Gastrocnemius medialis (tissue), 4 donors: ENCODE measurements at regions not wholly inside any gene's neighbourhood (a gene's known extent, or its start where the extent isn't known, plus 50 kb on each side); places are given as distances from the start of the nearest gene placed in this dataset.

Experiments used
- ATAC-seq, 2 donors: fragments of 150-250 bp; one replicate each; pipeline ENCODE4 v1.9.1; 2016
- DNase-seq, 2 donors: peaks; one replicate each; pipeline ENCODE4 v3.0.0-alpha.2; 2019
- H3K27ac ChIP-seq, 4 donors: fragments of 200-600 bp; sonication (generic); 1 replicate in 1 of 4; 2 replicates in 3 of 4; pipeline ENCODE4 v1.5.1; 2016 to 2018; ENCODE audit warnings: mild to moderate bottlenecking in 2 of 4, moderate library complexity in 1 of 4
- H3K27me3 ChIP-seq, 3 donors: fragments of 200-600 bp; sonication (generic) in 2 of 3; 1 replicate in 1 of 3; 2 replicates in 2 of 3; pipeline versions ENCODE4 v1.5.1 to v1.6.0; 2016 to 2019; ENCODE audit warnings: mild to moderate bottlenecking in 1 of 3, moderate library complexity in 1 of 3
- H3K36me3 ChIP-seq, 2 donors: fragments of 200-600 bp; sonication (generic) in 1 of 2; one replicate each; pipeline ENCODE4 v1.5.1; 2017 to 2018
- H3K4me1 ChIP-seq, 2 donors: fragments of 200-600 bp; sonication (generic) in 1 of 2; one replicate each; pipeline ENCODE4 v1.5.1; 2016 to 2017; ENCODE audit warnings: mild to moderate bottlenecking in 2 of 2
- H3K4me3 ChIP-seq, 4 donors: fragments of 200-600 bp; sonication (generic) in 3 of 4; 1 replicate in 1 of 4; 2 replicates in 3 of 4; pipeline ENCODE4 v1.5.1; 2016 to 2019; ENCODE audit warnings: mild to moderate bottlenecking in 2 of 4
- H3K9me3 ChIP-seq, 3 donors: fragments of 200-600 bp; sonication (generic) in 2 of 3; 1 replicate in 1 of 3; 2 replicates in 2 of 3; pipeline ENCODE4 v1.5.1; 2016 to 2019
- POLR2A ChIP-seq, 2 donors: fragments of 450-650 bp; IDR thresholded peaks; one replicate each; pipeline ENCODE4 v1.6.1; 2017; ENCODE audit warnings: antibody characterized with exemption in 2 of 2, mild to moderate bottlenecking in 2 of 2, moderate library complexity in 2 of 2
- in situ Hi-C, 4 donors: fragments of 200-750 bp; cut with MboI; loops; one replicate each; pipeline versions ENCODE4 v1.15.0 to v1.8.0; 2017; ENCODE audit warnings: low sequenced_read_pairs in 4 of 4
- intact Hi-C: fragments of 100-400 bp; cut with DNase I; formaldehyde crosslinking; loops from one replicate; pipeline ENCODE4 v1.15.1; 2023; ENCODE audit warnings: low total_unique reads
- TF ChIP-seq, protein P1 (sequence below), 5 experiments: fragments of 450-650 bp in 3 of 5; fragments of 200-600 bp in 2 of 5; sonication (generic) in 2 of 5; IDR thresholded peaks in 4 of 5; conservative IDR thresholded peaks in 1 of 5; 1 replicate in 4 of 5; 2 replicates in 1 of 5; pipeline ENCODE4 v1.5.1; 2016 to 2019; ENCODE audit warnings: antibody characterized with exemption in 5 of 5, mild to moderate bottlenecking in 3 of 5, moderate library complexity in 3 of 5

DNA sequence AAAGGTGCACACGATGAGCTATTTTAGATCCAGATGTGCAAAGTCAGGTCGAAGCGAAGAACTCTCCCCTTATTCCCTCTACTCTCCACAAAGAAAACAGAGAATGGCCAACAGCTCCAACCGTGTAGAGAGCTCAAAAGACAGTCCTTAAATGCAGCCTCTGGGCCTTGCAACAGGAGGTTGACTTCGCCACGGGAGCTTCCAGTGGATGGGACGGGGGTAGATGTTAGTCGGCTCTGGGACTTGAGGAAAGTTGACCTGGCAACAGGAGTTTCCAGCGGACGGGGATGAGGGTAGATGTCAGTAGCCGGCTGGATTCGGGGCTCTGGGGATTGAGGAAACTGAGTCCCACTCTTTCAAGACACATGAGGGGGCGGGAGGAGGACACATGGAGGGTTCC is 450.4 kb downstream of the BRD1 start:
- Histone ChIP-seq H3K9me3 (no peaks in the 10 kb centered on the region), H3K27me3 (peaks cover 0 to 3% (median 0%) of the 10 kb centered on the region in 3 donors), H3K36me3 (no peaks in the 10 kb centered on the region), H3K4me3 (no peak overlapping the region), H3K4me1 (no peaks in the 10 kb centered on the region), H3K27ac (no peak overlapping the region)
- TF ChIP-seq POLR2A (IDR thresholded peaks at IDR 0.05), result no peak
- TF ChIP-seq, protein P1, sequence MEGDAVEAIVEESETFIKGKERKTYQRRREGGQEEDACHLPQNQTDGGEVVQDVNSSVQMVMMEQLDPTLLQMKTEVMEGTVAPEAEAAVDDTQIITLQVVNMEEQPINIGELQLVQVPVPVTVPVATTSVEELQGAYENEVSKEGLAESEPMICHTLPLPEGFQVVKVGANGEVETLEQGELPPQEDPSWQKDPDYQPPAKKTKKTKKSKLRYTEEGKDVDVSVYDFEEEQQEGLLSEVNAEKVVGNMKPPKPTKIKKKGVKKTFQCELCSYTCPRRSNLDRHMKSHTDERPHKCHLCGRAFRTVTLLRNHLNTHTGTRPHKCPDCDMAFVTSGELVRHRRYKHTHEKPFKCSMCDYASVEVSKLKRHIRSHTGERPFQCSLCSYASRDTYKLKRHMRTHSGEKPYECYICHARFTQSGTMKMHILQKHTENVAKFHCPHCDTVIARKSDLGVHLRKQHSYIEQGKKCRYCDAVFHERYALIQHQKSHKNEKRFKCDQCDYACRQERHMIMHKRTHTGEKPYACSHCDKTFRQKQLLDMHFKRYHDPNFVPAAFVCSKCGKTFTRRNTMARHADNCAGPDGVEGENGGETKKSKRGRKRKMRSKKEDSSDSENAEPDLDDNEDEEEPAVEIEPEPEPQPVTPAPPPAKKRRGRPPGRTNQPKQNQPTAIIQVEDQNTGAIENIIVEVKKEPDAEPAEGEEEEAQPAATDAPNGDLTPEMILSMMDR (IDR thresholded peaks at IDR 0.05 in 4 of 5, conservative IDR thresholded peaks at IDR 0.05 in 1 of 5), result no peak
- intact Hi-C loops, result no loop called here
- no peak for DNase-seq
- in situ Hi-C loops, result no loop called here
- ATAC-seq, result no peak

- no peaks in the 10 kb centered on the region for H3K36me3 ChIP-seq
- ATAC-seq (no peak), DNase-seq (no peak)
- H3K9me3 ChIP-seq, result no peaks in the 10 kb centered on the region
- H3K4me1 ChIP-seq, result no peaks in the 10 kb centered on the region
- in situ Hi-C loops (no loop called here), intact Hi-C loops (no loop called here)
- no peak overlapping the region for H3K27ac ChIP-seq
- H3K27me3 ChIP-seq, result peaks cover 0 to 8% (median 0%) of the 10 kb centered on the region in 3 donors
- no peak for TF ChIP-seq POLR2A (IDR thresholded peaks at IDR 0.05)
- TF ChIP-seq, protein P1 (IDR thresholded peaks at IDR 0.05 in 4 of 5, conservative IDR thresholded peaks at IDR 0.05 in 1 of 5), result no peak
- no peak overlapping the region for H3K4me3 ChIP-seq
Measured at GRCh38 chr22:49373801-49374226, 453.9 kb downstream of the BRD1 start.

DNA sequence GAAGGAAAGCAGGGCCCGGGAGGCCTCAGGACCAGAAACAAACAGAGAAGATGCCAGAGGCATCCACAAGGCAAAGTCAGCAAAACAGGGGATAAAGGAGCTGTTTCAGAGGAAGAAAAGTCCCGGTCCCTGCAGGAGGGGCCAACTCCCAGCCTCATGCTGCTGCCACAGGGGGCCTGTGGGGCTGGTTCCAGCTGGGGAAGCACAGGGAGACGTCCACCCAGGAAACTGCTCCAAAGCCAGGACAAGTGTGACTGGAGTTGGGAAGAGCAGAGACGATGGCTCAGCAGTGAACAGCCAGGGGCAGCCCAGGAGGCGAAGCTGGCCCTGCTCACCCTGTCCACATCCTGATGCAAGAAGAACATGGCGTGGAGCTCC is 454.4 kb downstream of the BRD1 start:
- intact Hi-C loops (no loop called here), in situ Hi-C loops (no loop called here)
- TF ChIP-seq, protein P1 (IDR thresholded peaks at IDR 0.05 in 4 of 5, conservative IDR thresholded peaks at IDR 0.05 in 1 of 5), result no peak
- TF ChIP-seq POLR2A (IDR thresholded peaks at IDR 0.05), result no peak
- H3K4me3 ChIP-seq, result no peak overlapping the region
- H3K27ac ChIP-seq, result no peak overlapping the region
- H3K36me3 ChIP-seq, result no peaks in the 10 kb centered on the region
- peaks cover 0 to 8% (median 0%) of the 10 kb centered on the region in 3 donors for H3K27me3 ChIP-seq
- H3K4me1 ChIP-seq, result no peaks in the 10 kb centered on the region
- DNase-seq (no peak), ATAC-seq (no peak)
- no peaks in the 10 kb centered on the region for H3K9me3 ChIP-seq

DNA sequence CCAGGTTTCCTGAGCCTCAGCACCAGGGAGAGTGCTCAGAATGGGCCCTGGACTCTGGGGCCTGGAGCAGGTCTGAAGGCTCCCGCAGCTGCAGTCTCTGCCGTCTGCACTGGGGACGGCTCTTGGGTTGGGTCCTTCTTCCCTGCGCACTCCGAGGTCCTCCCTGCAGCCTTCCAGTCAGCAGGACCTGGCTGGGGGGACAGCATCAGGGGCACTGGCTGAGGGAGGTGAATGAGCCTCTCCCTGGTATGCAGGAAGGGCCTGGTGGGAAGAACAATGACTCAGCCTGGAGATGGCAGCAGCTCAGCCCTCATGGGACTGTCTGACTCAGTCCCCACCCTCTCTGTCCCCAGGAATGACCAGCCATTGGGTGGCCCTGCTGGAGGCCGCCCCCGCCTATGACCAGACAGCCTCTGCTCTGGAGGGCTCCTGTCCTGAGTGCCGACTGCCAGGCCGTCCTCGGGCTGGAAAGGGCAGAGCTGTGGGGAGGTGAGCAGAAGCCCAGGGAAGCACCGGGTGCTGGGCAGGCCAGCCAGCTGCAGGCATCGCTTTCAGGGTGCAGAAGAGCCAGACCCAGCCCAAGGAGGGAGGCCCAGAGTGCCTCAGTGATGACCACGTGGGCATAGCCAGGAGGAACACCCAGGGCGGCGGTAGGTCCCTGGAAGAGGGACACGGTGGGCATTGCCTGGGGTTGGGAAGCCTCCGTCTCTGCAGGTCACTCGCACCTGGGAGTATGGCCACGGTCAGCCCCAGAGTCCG is 455.0 kb downstream of the BRD1 start:
- TF ChIP-seq, protein P1 (IDR thresholded peaks at IDR 0.05 in 4 of 5, conservative IDR thresholded peaks at IDR 0.05 in 1 of 5), result no peak
- no peak for TF ChIP-seq POLR2A (IDR thresholded peaks at IDR 0.05)
- Histone ChIP-seq H3K9me3 (no peaks in the 10 kb centered on the region), H3K4me1 (no peaks in the 10 kb centered on the region), H3K27ac (no peak overlapping the region), H3K36me3 (no peaks in the 10 kb centered on the region), H3K4me3 (no peak overlapping the region), H3K27me3 (peaks cover 0 to 8% (median 0%) of the 10 kb centered on the region in 3 donors)
- ATAC-seq (no peak), DNase-seq (no peak)
- intact Hi-C loops, result no loop called here
- in situ Hi-C loops, result no loop called here
